AG04449 (cell line): ENCODE measurements at regions not wholly inside any gene's neighbourhood (a gene's known extent, or its start where the extent isn't known, plus 50 kb on each side); places are given as distances from the start of the nearest gene placed in this dataset.

Experiments
- CTCF ChIA-PET: fragments of 350-600 bp; formaldehyde crosslinking; extraction: SDS; loops from one replicate; lab custom pipeline; 2021; ENCODE audit warnings: antibody characterized with exemption; lab: Yijun Ruan, JAX
- POLR2A ChIA-PET: fragments of 400-600, 350-600 bp; formaldehyde crosslinking; extraction: SDS; loops from one replicate; lab custom pipeline; 2020; ENCODE audit warnings: antibody characterized with exemption, inconsistent platforms; lab: Yijun Ruan, JAX
- DNase-seq: peaks from one replicate; pipeline ENCODE4 v3.0.0-alpha.2; 2010; ENCODE audit warnings: low read depth, low spot score
- H3K4me3 ChIP-seq: 2 replicates; pipeline ENCODE4 v1.5.1; 2011; ENCODE audit warnings: low read depth, mild to moderate bottlenecking, control low read depth, low read length
- TF ChIP-seq, protein P1 (sequence below): IDR thresholded peaks from one replicate; pipeline ENCODE4 v1.5.1; 2011; ENCODE audit warnings: mild to moderate bottlenecking, moderate library complexity, low read length, control low read depth, inconsistent platforms; ENCODE audit not compliant: insufficient read depth; ENCODE audit errors: missing control alignments

DNA sequence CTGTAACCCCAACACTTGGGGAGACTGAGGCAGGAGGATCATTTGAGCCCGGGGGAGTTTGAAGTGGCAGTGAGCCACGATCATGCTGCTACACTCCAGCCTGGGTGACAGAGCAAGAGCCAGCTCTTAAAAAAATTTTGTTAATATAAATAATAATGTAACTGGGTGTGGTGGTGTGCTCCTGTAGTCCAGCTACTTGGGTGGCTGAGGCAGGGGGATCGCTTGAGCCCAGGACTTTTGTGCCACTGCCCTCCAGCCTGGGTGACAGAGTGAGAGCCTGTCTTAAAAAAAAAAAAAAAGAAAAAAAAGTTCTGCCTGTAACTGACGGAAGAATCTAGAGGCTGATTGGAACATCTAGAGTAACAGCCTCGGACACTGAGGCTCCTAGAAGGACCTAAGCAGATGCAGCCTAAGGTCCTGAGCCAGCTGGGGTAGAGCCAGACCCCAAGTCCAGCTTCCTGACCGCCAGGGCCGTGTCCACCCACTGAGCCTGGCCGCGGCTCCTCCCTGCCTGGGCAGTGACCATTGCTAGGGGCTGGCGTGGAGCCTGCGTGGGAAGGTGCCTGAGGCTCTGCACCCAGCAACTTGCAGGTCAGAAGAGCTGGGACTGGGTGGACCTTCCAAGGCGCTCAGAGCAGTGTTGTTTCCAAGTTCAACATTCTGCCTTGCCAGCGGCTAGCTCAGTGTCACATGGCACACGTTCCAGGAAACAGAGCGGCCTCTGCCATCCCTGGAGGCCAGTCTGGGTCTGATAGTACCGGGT is 209.4 kb upstream of the CIBAR2 start:
- ChIA-PET CTCF (interaction anchor here (0.7 to 3.3 kb wide), 10 partner anchors 9 to 337 kb away, joined by 3 to 13 read pairs (median 4); no protein-coding TSS in a partner anchor), POLR2A (interaction anchor here (0.6 kb wide), 1 partner anchor 15 kb away, joined by 3 read pairs; no protein-coding TSS in a partner anchor)
- DNase-seq: no peak
- TF ChIP-seq, protein P1, sequence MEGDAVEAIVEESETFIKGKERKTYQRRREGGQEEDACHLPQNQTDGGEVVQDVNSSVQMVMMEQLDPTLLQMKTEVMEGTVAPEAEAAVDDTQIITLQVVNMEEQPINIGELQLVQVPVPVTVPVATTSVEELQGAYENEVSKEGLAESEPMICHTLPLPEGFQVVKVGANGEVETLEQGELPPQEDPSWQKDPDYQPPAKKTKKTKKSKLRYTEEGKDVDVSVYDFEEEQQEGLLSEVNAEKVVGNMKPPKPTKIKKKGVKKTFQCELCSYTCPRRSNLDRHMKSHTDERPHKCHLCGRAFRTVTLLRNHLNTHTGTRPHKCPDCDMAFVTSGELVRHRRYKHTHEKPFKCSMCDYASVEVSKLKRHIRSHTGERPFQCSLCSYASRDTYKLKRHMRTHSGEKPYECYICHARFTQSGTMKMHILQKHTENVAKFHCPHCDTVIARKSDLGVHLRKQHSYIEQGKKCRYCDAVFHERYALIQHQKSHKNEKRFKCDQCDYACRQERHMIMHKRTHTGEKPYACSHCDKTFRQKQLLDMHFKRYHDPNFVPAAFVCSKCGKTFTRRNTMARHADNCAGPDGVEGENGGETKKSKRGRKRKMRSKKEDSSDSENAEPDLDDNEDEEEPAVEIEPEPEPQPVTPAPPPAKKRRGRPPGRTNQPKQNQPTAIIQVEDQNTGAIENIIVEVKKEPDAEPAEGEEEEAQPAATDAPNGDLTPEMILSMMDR: no peak
- no peak overlapping the region for H3K4me3 ChIP-seq

GRCh38 chr16:85323230-85323960 is 211.1 kb upstream of the CIBAR2 start:
- ChIA-PET CTCF (interaction anchor here (1.0 to 2.8 kb wide), 4 partner anchors 9 to 292 kb away, joined by 4 to 9 read pairs (median 6); no protein-coding TSS in a partner anchor), POLR2A (no interaction called here)
- DNase-seq: no peak
- TF ChIP-seq, protein P1: no peak
- H3K4me3 ChIP-seq: no peak overlapping the region

GRCh38 chr16:85323961-85324253 is 211.6 kb upstream of the CIBAR2 start:
- ChIA-PET CTCF (interaction anchor here (1.4 to 2.1 kb wide), 3 partner anchors 10 to 71 kb away, joined by 4 to 7 read pairs (median 6); no protein-coding TSS in a partner anchor), POLR2A (no interaction called here)
- no peak overlapping the region for H3K4me3 ChIP-seq
- TF ChIP-seq, protein P1: no peak
- no peak for DNase-seq

DNA sequence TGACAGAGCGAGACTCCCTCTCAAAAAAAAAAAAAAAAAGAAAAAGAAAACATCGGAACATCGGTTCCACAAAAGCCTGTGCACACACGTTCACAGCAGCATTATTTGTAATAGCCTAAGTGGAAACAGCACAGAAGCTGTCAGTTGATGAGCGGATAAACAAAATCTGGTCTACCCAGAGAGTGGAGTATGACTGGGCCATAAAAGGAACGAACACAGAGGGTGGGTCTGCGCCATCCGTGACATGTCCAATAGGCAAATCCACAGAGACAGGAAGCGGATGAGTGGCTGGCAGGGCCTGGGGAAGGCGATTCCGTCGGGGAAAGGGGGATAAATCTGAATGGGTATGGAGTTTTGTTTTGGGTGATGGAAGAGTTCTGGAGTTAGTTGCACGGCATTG is 212.2 kb upstream of the CIBAR2 start:
- no peak for DNase-seq
- no peak overlapping the region for H3K4me3 ChIP-seq
- TF ChIP-seq, protein P1: no peak
- ChIA-PET CTCF (interaction anchor here (1.2 to 2.1 kb wide), 3 partner anchors 10 to 72 kb away, joined by 3 to 7 read pairs (median 6); no protein-coding TSS in a partner anchor), POLR2A (no interaction called here)

DNA sequence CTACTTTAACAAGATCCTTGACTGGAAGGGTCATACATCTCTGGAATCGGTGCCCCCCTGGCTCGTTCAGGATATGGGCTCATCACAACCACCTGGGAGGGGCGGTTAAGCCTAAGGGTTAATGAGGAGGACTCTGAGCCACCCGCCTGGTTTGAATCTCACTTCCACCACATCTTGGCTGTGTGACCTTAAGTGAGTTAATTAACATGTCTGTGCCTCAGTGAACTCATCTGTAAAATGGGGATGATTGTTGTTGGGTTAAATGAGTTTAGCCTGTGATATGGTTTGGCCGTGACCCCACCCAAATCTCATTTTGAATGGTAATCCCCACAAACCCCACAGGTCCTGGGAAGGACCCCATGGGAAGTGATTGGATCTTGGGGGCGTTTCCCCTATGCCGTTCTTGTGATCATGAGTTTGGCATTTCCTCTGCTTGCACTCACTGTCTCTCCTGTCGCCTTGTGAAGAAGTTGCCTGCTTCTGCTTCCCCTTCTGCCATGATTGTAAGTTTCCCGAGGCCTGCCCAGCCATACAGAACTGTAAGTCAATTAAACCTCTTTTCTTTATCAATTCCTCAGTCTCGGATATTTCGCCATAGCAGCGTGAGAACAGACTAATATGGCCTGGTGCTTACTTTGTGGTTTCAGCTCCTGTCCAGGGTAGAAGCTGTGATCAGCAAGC is 214.0 kb upstream of the CIBAR2 start:
- no peak for DNase-seq
- POLR2A ChIA-PET: no interaction called here
- TF ChIP-seq, protein P1: no peak
- CTCF ChIA-PET: interaction anchor here (2.5 kb wide), 1 partner anchor 22 kb away, joined by 7 read pairs; no protein-coding TSS in a partner anchor
- H3K4me3 ChIP-seq: no peak overlapping the region

- no peak overlapping the region for H3K4me3 ChIP-seq
- TF ChIP-seq, protein P1: no peak
- ChIA-PET POLR2A (no interaction called here), CTCF (interaction anchor here (1.0 to 2.5 kb wide), 3 partner anchors 14 to 289 kb away, joined by 3 to 7 read pairs (median 6); no protein-coding TSS in a partner anchor)
- DNase-seq: no peak
Measured at GRCh38 chr16:85326794-85327181, 214.5 kb upstream of the CIBAR2 start.
